ENCODE measurements at regions not wholly inside any gene's neighbourhood (a gene's known extent, or its start where the extent isn't known, plus 50 kb on each side); places are given as distances from the start of the nearest gene placed in this dataset.
"Not testable (repeated sequence)": the region's sequence is repeated elsewhere in the genome, so short reads cannot be mapped to it uniquely, and the experiment has no call there.

- TF ChIP-seq CTCF (IDR thresholded peaks at IDR 0.05; ENCODE audit: insufficient read depth, low read depth, low read length), result no peak
- DNase-seq (ENCODE audit: low read depth), result no peak
- H3K4me3 ChIP-seq (ENCODE audit: low read depth, low read length), result no peak overlapping the region
Measured at GRCh38 chr4:148664636-148665035, 222.4 kb upstream of the NR3C2 start.

GRCh38 chr4:148654131-148654530, 211.9 kb upstream of the NR3C2 start:
- H3K4me3 ChIP-seq (ENCODE audit: low read depth, low read length), result no peak overlapping the region
- DNase-seq (ENCODE audit: low read depth), result no peak
- no peak for TF ChIP-seq CTCF (IDR thresholded peaks at IDR 0.05; ENCODE audit: insufficient read depth, low read depth, low read length)

GRCh38 chr4:148653681-148654080, 211.5 kb upstream of the NR3C2 start:
- H3K4me3 ChIP-seq (ENCODE audit: low read depth, low read length), result no peak overlapping the region
- no peak for DNase-seq (ENCODE audit: low read depth)
- TF ChIP-seq CTCF (IDR thresholded peaks at IDR 0.05; ENCODE audit: insufficient read depth, low read depth, low read length), result no peak

- no peak for TF ChIP-seq CTCF (IDR thresholded peaks at IDR 0.05; ENCODE audit: insufficient read depth, low read depth, low read length)
- DNase-seq (ENCODE audit: low read depth), result no peak
- H3K4me3 ChIP-seq (ENCODE audit: low read depth, low read length), result no peak overlapping the region
Measured at GRCh38 chr4:148651991-148652390, 209.8 kb upstream of the NR3C2 start.

GRCh38 chr4:148649652-148650331, 207.6 kb upstream of the NR3C2 start:
- H3K4me3 ChIP-seq (ENCODE audit: low read depth, low read length), result no peak overlapping the region
- no peak for DNase-seq (ENCODE audit: low read depth)
- no peak for TF ChIP-seq CTCF (IDR thresholded peaks at IDR 0.05; ENCODE audit: insufficient read depth, low read depth, low read length)

- DNase-seq (ENCODE audit: low read depth), result no peak
- no peak overlapping the region for H3K4me3 ChIP-seq (ENCODE audit: low read depth, low read length)
- no peak for TF ChIP-seq CTCF (IDR thresholded peaks at IDR 0.05; ENCODE audit: insufficient read depth, low read depth, low read length)
Measured at GRCh38 chr4:148643851-148644250, 201.6 kb upstream of the NR3C2 start.

GRCh38 chr4:148642907-148643306, 200.7 kb upstream of the NR3C2 start:
- no peak for TF ChIP-seq CTCF (IDR thresholded peaks at IDR 0.05; ENCODE audit: insufficient read depth, low read depth, low read length)
- H3K4me3 ChIP-seq (ENCODE audit: low read depth, low read length), result no peak overlapping the region
- no peak for DNase-seq (ENCODE audit: low read depth)

- not testable (repeated sequence) for DNase-seq (ENCODE audit: low read depth); H3K4me3 ChIP-seq (ENCODE audit: low read depth, low read length)
Measured at GRCh38 chr4:148638079-148638478, 195.9 kb upstream of the NR3C2 start.

- DNase-seq (ENCODE audit: low read depth); H3K4me3 ChIP-seq (ENCODE audit: low read depth, low read length): not testable (repeated sequence)
Measured at GRCh38 chr4:148637453-148637852, 195.2 kb upstream of the NR3C2 start.
